H1 (cell line): ENCODE measurements at regions not wholly inside any gene's neighbourhood (a gene's known extent, or its start where the extent isn't known, plus 50 kb on each side); places are given as distances from the start of the nearest gene placed in this dataset.

Experiments
- ZNF274 ChIP-seq: IDR thresholded peaks from 2 replicates; pipeline ENCODE4 v1.7.0; 2012; ENCODE audit warnings: low read length, borderline replicate concordance; ENCODE audit errors: extremely low read depth

DNA sequence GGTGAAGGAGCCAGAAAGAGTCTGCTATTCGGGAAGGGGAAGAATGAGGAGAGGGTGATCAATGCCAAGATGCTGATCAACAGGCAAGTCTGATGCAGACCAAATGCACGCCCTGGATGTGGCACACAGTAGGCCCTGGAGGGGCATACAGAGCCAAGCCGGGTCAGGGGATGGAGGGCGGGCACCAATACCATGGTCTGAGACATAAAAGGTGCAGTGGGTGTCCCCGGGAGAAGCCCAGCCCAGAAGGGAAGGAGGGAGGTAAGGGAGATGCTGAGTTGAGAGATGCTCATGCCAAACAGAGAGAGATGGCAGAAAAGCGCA, 66.6 kb upstream of the ID2 start (continued):
- TF ChIP-seq ZNF274 = no peak
